Ishikawa (cell line): ENCODE measurements at regions not wholly inside any gene's neighbourhood (a gene's known extent, or its start where the extent isn't known, plus 50 kb on each side); places are given as distances from the start of the nearest gene placed in this dataset.

Source experiments
- CREB1 ChIP-seq: IDR thresholded peaks from 2 replicates; pipeline ENCODE4 v1.6.1; 2012; ENCODE audit warnings: low read depth
- EGR1 ChIP-seq: IDR thresholded peaks from 2 replicates; pipeline ENCODE4 v1.6.1; 2012
- EP300 ChIP-seq: IDR thresholded peaks from 2 replicates; pipeline ENCODE4 v1.6.1; 2012; ENCODE audit warnings: borderline replicate concordance
- FOXM1 ChIP-seq: IDR thresholded peaks from 2 replicates; pipeline ENCODE4 v1.6.1; 2012; ENCODE audit warnings: low read depth, borderline replicate concordance
- RAD21 ChIP-seq: IDR thresholded peaks from 2 replicates; pipeline ENCODE4 v1.6.1; 2012; ENCODE audit warnings: low read depth
- TCF12 ChIP-seq: IDR thresholded peaks from 2 replicates; pipeline ENCODE4 v1.6.1; 2012; ENCODE audit warnings: low read depth
- YY1 ChIP-seq: IDR thresholded peaks from 2 replicates; pipeline ENCODE4 v1.6.1; 2012; ENCODE audit warnings: low read depth

GRCh38 chr13:82672248-82672647 lies 1210.0 kb downstream of the SLITRK1 start:
- no peak for TF ChIP-seq RAD21
- no peak for TF ChIP-seq EP300
- TF ChIP-seq EGR1 = no peak
- no peak for TF ChIP-seq TCF12
- TF ChIP-seq CREB1 = no peak
- TF ChIP-seq FOXM1 = no peak
- no peak for TF ChIP-seq YY1
